H1 (cell line): ENCODE measurements at regions not wholly inside any gene's neighbourhood (a gene's known extent, or its start where the extent isn't known, plus 50 kb on each side); places are given as distances from the start of the nearest gene placed in this dataset.

Experiments
- JUND ChIP-seq: IDR thresholded peaks from 2 replicates; pipeline ENCODE4 v1.6.1; 2011; ENCODE audit warnings: mild to moderate bottlenecking, improper control_type of control experiment, low read length
- KDM4A ChIP-seq: IDR thresholded peaks from one replicate; pipeline ENCODE4 v1.7.1; 2012; ENCODE audit warnings: low read depth, mild to moderate bottlenecking, moderate library complexity, low read length, inconsistent platforms; ENCODE audit not compliant: severe bottlenecking
- RAD21 ChIP-seq, 2 experiments: IDR thresholded peaks in 1 of 2; conservative IDR thresholded peaks in 1 of 2; 2 replicates each; pipeline ENCODE4 v1.6.1; 2011; ENCODE audit warnings: low read depth in 2 of 2, low read length in 2 of 2, improper control_type of control experiment in 1 of 2, inconsistent platforms in 1 of 2, mild to moderate bottlenecking in 1 of 2, moderate library complexity in 1 of 2

DNA sequence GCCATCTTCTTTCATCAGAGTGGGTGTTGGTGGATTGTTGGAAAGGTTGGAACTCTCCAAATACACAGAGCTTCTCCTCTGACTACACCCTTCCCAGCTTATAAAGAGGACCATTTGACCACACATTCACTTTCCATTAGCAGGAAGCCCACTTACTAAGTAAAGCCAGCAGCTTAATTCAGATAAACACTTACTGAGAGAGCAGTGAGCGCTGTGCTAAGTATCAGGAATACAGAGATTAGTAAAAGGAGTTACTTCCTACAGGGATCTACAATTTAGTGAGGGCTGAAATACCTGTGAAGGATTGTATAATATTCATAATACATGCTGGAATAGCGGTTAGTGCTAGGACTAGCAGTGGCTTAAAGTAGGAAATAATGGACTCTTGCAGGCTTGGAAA lies 343.0 kb downstream of the NYAP2 start (continued):
- TF ChIP-seq JUND, result no peak
- TF ChIP-seq RAD21 (IDR thresholded peaks at IDR 0.05 in 1 of 2, conservative IDR thresholded peaks at IDR 0.05 in 1 of 2; ENCODE audit: low read depth in 2 of 2, low read length in 2 of 2), result no peak
- TF ChIP-seq KDM4A, result no peak
- TF ChIP-seq, all 59 proteins: peak for 0
